C4-2B (cell line): ENCODE measurements at regions not wholly inside any gene's neighbourhood (a gene's known extent, or its start where the extent isn't known, plus 50 kb on each side); places are given as distances from the start of the nearest gene placed in this dataset.

Experiments used
- H3K27ac ChIP-seq: fragments of 450-650 bp; 2 replicates; pipeline ENCODE4 v1.5.1; 2017
- ZFX ChIP-seq: fragments of 450-650 bp; IDR thresholded peaks from 2 replicates; pipeline ENCODE4 v1.6.1; 2017
- TF ChIP-seq, protein P1 (sequence below): fragments of 450-650 bp; conservative IDR thresholded peaks from 2 replicates; pipeline ENCODE4 v1.5.1; 2017; ENCODE audit warnings: mild to moderate bottlenecking

DNA sequence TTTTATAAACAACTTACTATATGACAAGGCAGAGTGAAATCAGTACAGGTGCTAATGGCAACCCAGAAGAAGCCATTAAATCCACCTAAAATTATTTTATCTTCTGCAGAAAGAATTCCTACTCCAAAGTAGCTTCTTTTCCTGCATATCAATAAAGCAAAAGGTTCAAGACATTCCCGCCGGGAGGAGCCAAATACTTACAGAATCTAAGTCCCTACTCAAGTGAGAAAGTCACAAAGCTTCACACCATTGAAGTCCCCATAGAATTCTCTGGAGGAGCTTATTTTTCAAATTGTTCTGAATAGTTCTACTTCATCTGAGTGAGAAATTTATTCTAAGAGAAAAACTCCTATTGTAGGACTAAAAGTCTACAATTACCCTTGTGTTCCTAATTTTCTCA, 233.7 kb upstream of the HNRNPA3 start:
- TF ChIP-seq ZFX, result no peak
- TF ChIP-seq, protein P1, sequence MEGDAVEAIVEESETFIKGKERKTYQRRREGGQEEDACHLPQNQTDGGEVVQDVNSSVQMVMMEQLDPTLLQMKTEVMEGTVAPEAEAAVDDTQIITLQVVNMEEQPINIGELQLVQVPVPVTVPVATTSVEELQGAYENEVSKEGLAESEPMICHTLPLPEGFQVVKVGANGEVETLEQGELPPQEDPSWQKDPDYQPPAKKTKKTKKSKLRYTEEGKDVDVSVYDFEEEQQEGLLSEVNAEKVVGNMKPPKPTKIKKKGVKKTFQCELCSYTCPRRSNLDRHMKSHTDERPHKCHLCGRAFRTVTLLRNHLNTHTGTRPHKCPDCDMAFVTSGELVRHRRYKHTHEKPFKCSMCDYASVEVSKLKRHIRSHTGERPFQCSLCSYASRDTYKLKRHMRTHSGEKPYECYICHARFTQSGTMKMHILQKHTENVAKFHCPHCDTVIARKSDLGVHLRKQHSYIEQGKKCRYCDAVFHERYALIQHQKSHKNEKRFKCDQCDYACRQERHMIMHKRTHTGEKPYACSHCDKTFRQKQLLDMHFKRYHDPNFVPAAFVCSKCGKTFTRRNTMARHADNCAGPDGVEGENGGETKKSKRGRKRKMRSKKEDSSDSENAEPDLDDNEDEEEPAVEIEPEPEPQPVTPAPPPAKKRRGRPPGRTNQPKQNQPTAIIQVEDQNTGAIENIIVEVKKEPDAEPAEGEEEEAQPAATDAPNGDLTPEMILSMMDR, result no peak
- H3K27ac ChIP-seq, result no peak overlapping the region

DNA sequence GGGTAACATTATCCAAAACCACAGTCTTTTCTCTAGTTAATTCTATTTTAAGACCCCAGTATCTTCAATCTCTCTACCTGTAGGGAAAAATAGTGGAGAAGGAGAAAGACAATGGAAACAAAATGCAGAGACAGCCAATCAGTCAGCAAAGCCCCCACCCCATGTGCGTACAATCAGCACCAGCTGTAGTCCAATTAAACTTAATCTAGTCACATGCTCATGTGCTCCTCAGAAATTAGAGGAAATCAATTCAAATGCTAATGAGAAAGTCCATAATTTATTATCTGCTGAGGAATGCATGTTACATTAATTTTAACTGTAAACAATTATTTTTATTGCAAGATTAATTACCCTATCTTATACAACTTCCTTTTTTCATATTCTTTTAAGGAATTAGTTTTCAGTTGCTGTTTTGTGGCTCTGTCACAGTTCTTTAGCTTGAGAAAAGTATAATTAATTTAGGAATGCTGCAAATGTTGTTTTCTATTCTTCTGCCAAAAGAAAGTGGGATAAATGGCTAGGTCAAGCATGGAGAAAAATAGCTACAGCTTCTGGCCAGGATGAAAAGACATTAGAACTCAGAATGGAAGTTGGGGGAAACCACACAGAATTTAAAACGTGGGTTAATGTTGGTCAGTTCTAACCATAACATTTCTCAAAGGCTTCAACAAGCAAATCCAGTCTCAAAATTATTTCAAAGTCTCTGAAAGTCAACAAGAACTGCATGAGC, 232.4 kb upstream of the HNRNPA3 start:
- H3K27ac ChIP-seq, result no peak overlapping the region
- TF ChIP-seq, protein P1, result no peak
- TF ChIP-seq ZFX, result no peak

DNA sequence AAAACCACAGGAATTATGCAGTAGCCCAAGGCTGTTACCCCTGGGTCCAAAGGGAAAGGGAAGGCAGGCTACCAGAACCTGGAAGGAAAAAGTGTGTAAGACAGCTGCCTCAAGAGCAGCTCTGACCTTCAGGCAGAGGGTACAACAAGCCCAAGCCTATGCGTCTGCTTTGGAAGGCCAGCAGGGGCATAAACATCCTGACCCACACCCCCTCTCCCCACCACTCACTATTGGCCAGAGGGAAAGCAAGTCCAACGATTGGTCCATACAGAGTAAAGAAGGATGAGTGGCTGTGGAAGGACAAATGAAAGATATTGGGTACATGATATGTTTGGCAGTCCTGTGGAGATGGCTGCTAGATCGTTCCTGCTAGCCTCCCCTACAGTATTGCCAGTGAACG, 227.6 kb upstream of the HNRNPA3 start:
- no peak overlapping the region for H3K27ac ChIP-seq
- TF ChIP-seq, protein P1, result no peak
- no peak for TF ChIP-seq ZFX

DNA sequence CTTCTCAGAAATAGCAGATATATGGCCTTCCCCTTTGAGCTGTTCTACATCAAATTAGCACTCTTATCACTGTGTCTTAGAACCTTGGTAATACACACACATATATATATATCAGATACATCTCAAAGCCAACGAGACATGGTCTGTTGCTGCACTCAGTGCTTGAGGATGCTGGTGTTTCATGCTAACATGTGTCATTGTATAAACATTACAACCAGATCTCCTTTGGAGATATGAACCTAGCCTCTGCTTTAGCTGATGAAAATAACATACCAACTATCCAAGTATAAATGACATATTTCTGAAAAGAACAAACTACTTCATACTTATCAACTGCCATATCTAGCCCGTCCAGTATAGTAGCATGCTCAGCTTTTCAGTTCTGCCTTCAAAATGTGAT, 226.7 kb upstream of the HNRNPA3 start:
- no peak overlapping the region for H3K27ac ChIP-seq
- TF ChIP-seq, protein P1, result no peak
- TF ChIP-seq ZFX, result no peak

DNA sequence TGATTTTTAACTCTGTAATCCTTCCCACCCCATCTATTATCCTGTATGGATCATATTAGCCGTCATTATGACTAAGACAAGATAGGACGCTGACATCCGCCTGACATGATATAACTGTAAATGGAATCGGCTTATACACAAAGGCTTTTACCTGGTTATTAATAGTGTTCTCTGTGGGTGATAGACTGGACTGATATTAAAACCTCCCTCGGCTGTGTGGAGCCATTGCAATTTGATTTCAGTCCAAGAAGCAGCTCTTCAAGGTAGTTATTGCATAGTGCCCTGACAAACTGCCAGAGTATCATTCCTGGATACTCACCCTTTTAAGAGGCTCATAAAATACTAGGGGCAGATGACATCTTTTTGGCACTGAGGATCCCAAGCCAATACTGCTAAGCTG, 226.1 kb upstream of the HNRNPA3 start:
- H3K27ac ChIP-seq, result no peak overlapping the region
- no peak for TF ChIP-seq ZFX
- TF ChIP-seq, protein P1, result no peak

DNA sequence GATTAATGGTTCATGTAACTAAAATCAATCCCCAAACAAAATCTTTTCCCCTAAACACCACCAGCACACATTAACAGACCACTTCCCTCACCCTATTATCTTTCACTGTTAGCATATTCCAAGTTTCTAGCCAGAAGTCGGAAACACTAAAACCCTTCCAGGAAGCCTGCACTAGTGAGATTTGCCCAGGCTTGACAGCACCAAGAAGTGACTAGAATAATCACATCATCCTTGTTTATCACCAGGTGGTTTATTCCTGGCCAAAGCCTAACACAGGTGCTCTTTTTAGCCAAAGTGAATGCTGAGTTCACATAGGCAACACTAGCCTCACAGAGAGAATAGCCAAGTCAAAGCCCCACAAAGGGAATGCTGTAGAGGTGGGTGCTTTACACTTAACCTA, 221.2 kb upstream of the HNRNPA3 start:
- H3K27ac ChIP-seq, result no peak overlapping the region
- TF ChIP-seq, protein P1, result no peak
- no peak for TF ChIP-seq ZFX

DNA sequence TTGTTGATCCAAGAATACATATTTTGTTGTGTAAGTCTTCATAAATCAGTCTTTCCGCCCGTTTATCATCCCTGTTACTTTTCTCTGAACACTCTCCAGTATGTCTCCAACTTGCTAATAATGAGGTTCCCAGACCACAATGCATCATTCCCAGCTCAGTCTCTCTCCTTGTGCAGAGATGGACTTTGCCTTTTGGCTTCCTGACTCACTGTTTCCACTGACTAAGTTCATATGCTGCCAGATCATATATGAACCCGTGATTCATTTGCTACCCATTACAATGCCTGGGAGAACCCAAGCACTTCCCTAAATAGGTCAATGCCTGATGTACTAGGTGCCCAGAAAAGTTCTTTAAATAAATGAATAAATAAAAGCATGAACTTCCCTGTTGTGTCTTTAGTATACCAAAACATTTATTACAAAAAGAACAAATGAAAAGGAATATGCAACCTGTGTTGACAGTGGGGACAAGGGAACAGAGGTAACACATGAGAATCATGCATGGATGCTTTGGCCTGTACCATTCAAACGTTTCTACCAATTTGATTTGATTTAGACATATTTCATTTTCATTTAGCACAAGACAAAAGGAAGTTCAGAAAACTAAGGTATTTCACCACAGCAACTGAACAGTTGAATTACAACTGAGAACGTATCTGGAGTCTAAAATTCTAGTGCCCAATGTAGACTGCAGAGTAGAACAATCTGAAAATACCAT, 215.4 kb upstream of the HNRNPA3 start:
- TF ChIP-seq, protein P1, result no peak
- TF ChIP-seq ZFX, result no peak
- H3K27ac ChIP-seq, result no peak overlapping the region
